SKM-1 (cell line): ENCODE measurements at regions not wholly inside any gene's neighbourhood (a gene's known extent, or its start where the extent isn't known, plus 50 kb on each side); places are given as distances from the start of the nearest gene placed in this dataset.

ENCODE experiments used
- DNase-seq: peaks from one replicate; lab custom pipeline; 2025; ENCODE audit not compliant: unreplicated experiment; lab: John Stamatoyannopoulos, UW

GRCh38 chr3:30293621-30294240 lies 312.7 kb upstream of the TGFBR2 start:
- DNase-seq, result no peak

- DNase-seq, result no peak
These were observed 312.1 kb upstream of the TGFBR2 start for GRCh38 chr3:30294241-30294667.

GRCh38 chr3:30297112-30297511 lies 309.3 kb upstream of the TGFBR2 start:
- DNase-seq, result no peak

- DNase-seq, result no peak
These were observed 306.6 kb upstream of the TGFBR2 start for GRCh38 chr3:30299674-30300385.

- DNase-seq, result no peak
These were observed 305.6 kb upstream of the TGFBR2 start for GRCh38 chr3:30300809-30301208.

- no peak for DNase-seq
These were observed 304.4 kb upstream of the TGFBR2 start for GRCh38 chr3:30302027-30302426.

- DNase-seq, result no peak
These were observed 302.6 kb upstream of the TGFBR2 start for GRCh38 chr3:30303770-30304169.

- no peak for DNase-seq
These were observed 301.4 kb upstream of the TGFBR2 start for GRCh38 chr3:30305021-30305420.

GRCh38 chr3:30306896-30307295 lies 299.5 kb upstream of the TGFBR2 start:
- DNase-seq, result no peak

- DNase-seq, result no peak
These were observed 298.9 kb upstream of the TGFBR2 start for GRCh38 chr3:30307372-30307950.

- DNase-seq, result no peak
These were observed 298.3 kb upstream of the TGFBR2 start for GRCh38 chr3:30308131-30308530.

- no peak for DNase-seq
These were observed 296.1 kb upstream of the TGFBR2 start for GRCh38 chr3:30309961-30310954.

GRCh38 chr3:30311781-30312180 lies 294.6 kb upstream of the TGFBR2 start:
- no peak for DNase-seq

- no peak for DNase-seq
These were observed 292.6 kb upstream of the TGFBR2 start for GRCh38 chr3:30313840-30314239.

- DNase-seq, result no peak
These were observed 291.6 kb upstream of the TGFBR2 start for GRCh38 chr3:30314757-30315325.

- DNase-seq, result no peak
These were observed 291.0 kb upstream of the TGFBR2 start for GRCh38 chr3:30315447-30315846.

- no peak for DNase-seq
These were observed 288.8 kb upstream of the TGFBR2 start for GRCh38 chr3:30317561-30317960.

- no peak for DNase-seq
These were observed 288.3 kb upstream of the TGFBR2 start for GRCh38 chr3:30318110-30318509.

GRCh38 chr3:30319713-30320112 lies 286.7 kb upstream of the TGFBR2 start:
- peak; percentile 14 for DNase-seq

- no peak for DNase-seq
These were observed 286.0 kb upstream of the TGFBR2 start for GRCh38 chr3:30320392-30320791.

- DNase-seq, result no peak
These were observed 285.3 kb upstream of the TGFBR2 start for GRCh38 chr3:30321065-30321464.
